ENCODE measurements at regions not wholly inside any gene's neighbourhood (a gene's known extent, or its start where the extent isn't known, plus 50 kb on each side); places are given as distances from the start of the nearest gene placed in this dataset.

GRCh38 chr5:25694801-25695200, 1050.0 kb upstream of the CDH10 start:
- no peak for TF ChIP-seq CTCF (conservative IDR thresholded peaks at IDR 0.05 in 1 of 2, IDR thresholded peaks at IDR 0.05 in 1 of 2; ENCODE audit: extremely low read depth in 1 of 2, insufficient read depth in 1 of 2, low read depth in 1 of 2, low read length in 2 of 2)
- no peak for TF ChIP-seq EZH2 (IDR thresholded peaks at IDR 0.05; ENCODE audit: borderline replicate concordance, low read length)

All from mammary epithelial cell (primary cell).